ENCODE measurements at regions not wholly inside any gene's neighbourhood (a gene's known extent, or its start where the extent isn't known, plus 50 kb on each side); places are given as distances from the start of the nearest gene placed in this dataset.
"Not testable (repeated sequence)": the region's sequence is repeated elsewhere in the genome, so short reads cannot be mapped to it uniquely, and the experiment has no call there.

DNA sequence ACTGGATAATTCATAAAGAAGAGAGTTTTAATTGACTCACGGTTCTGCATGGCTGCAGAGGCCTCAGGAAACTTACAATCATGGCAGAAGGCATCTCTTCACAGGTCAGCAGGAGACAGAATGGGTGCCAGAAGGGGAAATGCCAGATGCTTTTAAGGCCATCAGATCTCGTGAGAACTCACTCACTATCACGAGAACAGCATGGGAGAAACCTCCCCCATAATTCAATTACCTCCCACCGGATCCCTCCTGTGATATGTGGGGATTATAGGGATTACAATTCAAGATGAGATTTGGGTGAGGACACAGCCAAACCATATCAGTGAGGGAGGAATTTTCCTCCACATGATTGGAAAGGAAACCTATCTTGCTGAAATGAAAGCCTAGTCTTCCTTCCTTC is 108.1 kb upstream of the TMEM132E start:
- DNase-seq = peak; percentile 5

DNA sequence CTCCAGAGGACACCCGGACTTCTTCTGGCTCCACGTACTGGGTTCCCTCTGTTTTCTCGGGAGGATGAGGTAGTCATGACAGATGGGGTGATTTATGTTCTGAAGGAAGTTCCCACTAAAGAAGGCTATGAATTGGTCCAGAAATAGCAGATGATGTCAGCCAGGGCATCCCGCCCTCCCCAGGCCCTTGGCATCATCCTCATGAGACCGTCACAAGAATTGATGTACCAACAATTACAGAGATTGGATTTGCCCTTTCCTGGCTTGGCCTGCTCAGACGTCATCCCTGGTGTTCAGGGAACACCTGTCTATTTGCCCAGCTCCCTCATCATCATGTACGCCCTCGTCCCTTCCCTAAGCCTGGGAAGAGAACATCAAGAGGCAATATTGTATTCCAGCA is 102.8 kb upstream of the CCL1 start:
- DNase-seq = peak; percentile 31

DNA sequence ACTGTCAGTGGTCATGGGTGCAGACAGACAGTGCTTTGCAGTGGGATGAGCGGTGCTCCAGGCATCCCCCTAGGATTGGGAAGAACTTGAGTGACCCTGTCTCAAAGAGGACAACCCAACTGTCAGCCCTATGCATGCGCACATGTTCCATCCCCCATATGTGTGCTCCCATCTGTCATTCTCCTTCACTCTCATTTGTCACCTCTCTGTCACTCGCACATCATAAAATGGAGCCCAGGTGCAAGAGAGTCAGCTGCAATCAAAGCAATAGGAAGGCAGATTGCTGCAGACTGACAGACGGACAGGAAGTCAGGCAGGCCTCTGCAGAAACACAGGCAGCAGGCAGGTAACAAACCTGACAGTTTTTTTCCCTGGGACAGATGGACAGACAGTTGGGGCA is 101.8 kb upstream of the CCL1 start:
- DNase-seq = peak; percentile 27

DNA sequence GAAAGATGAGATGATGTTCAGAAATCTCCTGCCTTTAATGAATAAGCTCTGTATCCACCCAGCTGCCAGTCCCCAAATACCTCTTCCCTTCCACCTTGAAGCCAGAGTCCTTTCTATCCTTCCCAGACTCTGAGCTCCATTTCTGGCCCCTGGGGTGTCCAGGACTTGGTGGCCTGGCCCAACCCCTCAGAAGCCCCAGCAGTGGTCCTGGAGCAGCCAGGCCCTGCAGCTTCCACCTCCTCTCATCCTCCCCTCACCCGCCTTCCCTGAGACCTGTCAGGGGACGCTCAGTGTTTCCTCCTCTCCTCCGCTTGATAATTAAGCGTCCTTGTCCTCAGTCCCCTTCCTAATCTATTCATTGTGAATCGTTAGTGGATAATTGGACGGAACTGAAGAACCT is 95.2 kb upstream of the CCL1 start:
- DNase-seq = no peak

DNA sequence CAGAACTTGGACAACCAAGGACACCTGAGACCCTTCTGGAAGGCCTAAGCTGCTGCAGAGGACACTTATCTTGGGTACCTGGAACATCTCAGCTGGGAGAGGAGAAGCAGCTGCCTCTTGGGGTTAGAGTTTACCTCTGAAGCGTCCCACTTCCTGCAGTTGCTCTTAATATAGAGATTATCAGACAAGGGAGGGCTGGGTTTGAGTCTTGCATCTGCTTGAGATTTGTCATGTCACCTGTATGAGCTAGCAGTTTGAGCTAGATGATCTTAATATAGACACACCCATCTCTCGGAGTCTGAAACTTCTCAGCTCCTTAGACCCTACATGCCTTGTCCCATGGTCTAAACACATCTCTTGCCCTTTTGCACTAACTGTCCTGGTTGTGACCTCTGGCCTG is 93.1 kb upstream of the CCL1 start:
- no peak for DNase-seq

DNA sequence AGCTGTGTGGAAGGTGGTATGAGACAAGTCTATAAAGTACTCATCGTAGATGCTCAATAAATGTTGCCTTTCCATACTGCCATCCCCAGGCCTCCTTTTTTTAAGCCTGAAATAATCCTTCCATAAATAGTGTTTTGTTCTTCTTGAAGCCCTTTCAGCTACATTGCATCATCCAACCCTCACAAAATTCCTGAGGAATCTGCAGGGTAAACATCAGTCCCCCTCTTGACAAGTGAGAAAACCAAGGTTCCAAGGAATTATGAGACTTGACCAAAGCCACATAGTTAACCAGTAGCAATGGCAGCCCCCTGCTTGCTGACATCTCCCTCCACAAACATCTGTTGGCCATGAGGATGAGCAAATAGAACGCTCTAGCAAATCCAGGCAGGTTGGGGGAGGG is 89.7 kb upstream of the CCL1 start:
- no peak for DNase-seq

DNA sequence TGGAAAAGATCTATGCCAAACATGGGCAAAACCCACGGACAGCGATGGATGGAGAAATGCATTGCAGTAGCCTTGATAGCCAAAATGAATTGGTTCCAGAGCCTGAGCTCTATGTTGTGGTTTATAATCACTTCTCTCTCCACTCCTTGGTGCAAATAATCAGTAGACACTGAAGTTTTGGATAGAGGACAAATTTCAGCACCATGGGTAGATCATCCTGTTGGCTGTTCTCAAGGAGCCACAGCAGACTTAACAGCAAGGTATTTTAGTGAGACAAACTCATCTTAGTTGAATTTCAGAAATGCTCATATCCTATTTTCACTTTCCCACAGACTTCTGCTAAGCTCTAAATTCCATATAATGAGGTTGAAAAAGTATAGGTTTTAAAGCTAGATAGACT is 88.3 kb upstream of the CCL1 start:
- DNase-seq = no peak

DNA sequence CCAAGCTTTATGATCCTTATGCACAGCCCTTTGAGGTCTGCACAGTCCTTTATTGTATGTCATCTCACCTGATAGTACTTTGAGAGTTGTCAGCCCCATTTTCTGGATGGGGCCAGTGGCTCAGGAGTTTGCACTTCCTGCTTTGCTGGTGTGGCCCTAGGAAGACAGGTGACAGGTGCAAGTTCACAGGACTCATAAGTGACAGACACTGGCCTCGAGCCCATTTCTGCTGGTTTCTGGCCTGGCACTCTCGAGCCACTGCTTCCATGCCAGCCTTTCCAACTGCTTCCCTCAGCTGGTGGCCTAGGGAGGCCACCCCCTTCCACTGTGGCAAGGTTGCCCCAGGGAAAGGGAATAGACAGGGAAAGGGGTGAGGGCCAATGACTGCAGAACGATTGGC is 84.4 kb upstream of the CCL1 start:
- DNase-seq = no peak

DNA sequence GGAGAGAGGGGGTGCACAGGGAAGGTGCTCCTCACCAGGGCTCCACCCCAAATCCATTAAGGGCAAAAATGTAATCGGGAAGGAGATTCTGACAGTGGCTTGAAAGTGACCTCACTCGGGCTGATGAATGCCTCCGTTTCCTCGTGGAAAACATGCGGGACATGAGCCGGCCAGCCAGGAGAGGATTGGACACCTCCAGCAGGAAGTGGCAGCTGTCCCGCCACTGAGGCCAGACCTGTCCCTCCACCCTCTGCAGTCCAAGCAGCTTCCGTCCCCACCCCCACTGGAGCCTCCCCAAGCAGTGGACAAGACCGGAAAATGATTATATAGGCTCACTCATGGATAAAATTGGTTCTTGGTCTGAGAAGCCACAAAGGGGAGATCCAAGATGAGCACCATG is 82.1 kb upstream of the CCL1 start:
- DNase-seq = no peak

DNA sequence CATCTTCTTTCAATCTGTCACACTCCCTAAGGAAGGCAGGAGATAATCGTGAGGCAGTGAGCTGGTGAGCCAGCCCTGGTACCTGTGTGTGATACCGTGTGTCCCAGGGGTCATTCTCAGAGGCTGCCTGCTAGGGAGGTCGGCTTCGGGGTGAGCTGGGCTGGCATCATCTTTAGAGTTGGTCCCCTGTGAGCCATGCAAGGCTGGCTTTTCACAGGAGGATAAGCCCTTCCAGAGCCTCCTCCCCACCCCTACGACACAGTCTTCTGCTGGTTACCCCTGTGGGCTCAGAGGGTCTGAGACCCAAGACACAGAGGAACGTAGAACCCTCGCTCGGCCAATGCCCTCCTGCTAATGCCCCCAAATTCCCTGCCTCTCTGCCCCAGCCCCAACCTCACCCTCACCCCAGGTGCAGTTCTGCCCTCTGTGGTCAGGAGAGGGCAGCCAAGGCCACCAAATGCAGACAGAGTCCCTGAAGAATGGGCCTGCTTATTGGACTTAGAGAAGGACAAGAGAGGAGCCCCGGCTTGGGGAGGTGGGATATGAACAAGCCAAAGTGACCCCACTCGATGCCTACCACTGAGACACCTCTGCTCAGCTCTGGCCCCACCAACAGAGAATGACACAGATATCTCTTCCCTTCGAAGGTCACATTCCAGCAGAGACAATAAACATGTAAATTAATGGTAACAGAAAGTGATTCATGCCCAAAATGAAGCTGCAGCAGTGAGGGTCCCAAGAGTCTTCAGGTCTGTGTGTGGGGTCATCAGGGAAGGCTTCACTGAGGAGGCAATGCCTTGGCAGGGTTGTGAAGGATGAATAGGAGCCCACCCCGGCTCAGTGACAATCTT is 80.8 kb upstream of the CCL1 start:
- no peak for DNase-seq

DNA sequence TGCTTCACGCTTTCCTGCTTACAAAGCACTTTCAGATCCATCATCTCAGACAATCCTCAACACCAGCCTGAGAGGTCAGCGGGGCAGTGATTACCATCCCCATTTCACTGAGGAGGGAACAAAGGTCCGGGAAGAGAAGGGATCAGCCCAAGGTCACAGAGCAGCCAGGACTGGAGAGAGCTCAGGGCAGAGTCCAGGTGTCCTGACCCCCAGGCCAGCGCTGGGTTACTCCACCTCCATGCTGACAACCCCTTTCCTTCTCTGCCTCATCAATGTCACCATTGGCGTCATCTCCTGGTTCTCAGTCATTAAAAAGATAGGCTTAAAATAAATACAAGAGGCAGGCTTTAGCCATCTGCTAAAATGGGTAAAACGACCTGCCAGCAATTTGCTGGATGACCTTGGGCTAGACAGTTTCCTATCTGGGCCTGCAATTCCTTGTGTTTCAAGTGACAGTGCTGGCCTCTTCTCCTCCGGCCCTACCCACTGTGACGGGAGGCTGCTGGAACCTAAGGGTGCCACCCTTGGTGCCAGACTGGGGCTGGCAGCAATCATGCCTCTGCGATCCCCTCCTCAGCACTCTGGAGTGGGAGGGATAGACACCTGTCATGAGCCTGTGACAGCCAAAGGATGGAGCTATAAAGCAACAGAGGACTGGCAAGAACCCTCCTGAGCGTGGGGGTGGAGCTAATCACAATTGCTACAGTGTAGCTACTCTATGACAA is 79.5 kb upstream of the CCL1 start:
- DNase-seq = no peak

DNA sequence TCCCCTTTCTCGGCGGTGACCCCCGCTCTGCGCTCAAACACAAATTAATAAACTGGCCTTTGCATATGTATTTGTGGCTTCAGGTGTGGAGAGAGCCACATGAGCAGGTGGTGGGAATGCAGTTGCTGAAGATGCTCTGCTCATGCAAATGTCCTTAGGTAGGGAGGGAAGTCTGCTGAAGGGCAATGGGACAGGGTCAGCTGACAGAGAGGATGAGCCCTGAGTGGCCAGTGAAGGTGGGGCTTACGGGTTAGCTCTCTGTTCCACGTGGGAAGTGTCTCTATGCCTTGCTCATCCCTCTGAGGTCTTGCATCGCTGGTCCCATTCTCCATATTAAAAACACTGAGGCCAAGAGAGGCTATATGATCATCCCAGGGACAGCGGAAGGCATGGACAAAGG is 74.2 kb upstream of the CCL1 start:
- DNase-seq = no peak

DNA sequence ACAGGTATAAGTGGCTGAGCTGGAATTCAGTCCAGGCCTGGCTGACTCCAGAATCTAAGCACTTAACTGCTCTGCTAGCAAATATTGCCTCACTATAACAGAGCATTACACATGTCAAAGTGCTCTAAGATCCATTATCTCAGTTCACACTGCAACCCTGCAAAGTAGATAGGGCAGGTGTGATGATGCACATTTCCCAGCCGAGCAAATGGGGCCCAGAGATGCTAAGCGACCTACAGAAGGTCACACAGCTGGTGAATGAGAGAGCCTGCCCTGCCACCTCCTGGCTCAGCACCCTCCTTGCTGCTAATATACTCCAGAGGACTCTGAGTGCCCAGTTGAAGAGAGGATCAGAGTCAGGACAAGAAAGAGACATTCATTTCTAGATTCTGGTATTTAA is 73.6 kb upstream of the CCL1 start:
- DNase-seq = no peak

DNA sequence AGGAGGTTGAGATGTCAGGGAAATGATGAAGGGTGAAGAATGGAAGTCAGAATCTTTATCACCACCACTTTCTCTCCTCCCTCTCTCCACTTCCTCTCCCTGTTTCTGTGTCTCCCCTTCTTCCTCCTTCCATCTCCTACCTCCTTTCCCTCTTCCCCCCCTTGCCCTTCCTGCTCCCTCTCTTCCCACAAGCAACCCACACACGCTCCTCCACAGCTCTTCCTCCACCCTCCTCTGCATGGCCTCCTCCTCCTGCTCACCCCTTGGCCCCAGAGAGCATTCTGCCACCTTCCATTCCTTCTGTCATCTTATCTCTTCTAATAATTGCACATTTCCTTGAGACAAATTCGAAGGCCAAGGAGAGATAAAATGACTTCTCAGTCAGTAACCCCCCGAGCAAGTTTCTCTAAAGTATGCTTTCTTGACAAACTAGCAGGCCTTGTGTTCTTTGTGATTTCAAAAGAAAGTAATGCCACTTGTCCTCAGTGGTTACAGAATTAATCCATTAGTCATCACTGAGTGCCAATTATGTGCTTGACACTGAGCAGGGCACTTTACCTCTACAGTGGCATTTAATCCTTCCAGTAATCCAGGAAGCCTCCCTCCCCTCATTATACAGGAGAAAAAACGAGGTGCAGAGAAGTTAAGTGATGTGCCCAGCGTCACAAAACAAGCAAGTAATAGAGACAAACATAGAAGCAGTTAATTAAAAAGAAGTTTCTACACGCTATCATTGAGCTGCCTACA is 72.3 kb upstream of the CCL1 start:
- no peak for DNase-seq

DNA sequence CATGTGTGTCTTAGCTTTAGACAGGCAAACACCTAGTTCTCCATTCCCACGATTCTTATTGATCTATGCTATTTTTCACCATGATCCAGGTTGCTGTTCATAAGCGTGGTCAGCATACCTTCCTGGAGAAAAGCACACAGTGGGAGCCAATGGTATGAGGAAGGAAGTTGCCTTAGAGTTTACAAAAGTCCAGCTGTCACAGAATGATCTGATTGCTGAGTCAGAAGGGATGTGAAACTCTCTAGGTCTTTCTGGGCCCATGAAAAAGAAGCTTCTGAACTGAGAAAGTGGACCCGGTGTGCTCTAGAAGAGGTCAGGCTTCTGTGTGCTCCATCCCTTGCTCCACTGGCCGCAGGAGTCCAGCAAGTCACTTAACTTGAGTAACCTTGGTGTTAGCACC is 71.0 kb upstream of the CCL1 start:
- DNase-seq = no peak

DNA sequence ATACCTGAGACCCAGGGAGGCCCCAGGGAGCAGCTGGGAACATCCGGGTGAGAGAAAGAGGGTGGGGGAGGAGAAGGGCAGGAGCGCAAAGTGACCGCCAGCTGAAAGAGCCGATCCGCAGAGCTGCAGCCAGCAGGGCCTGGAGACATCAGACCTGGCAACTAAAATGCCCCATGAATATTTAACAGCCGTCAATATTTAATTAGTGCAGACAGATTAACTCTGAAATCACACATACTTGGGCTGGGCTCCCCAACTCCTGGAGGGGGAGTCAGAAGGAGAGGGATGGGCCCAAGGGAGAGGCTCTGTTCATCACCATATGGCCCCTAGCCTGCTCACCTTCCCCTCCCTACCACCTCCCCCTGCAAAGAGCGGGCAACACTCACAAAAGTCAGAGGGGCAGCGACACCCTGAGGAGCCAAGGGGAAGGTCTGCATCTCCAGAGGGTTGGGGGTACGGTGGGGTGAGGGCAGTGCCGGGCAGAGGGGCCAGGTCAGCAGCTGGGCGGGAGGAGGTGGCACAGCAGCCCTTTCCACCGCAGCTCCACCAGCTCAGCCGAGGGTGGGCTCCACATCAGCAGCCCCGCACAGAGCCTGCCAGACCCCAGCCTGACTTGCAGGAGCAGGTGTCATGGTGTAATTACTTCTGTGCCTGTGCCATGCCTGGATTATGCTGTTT is 61.9 kb upstream of the CCL1 start:
- no peak for DNase-seq

DNA sequence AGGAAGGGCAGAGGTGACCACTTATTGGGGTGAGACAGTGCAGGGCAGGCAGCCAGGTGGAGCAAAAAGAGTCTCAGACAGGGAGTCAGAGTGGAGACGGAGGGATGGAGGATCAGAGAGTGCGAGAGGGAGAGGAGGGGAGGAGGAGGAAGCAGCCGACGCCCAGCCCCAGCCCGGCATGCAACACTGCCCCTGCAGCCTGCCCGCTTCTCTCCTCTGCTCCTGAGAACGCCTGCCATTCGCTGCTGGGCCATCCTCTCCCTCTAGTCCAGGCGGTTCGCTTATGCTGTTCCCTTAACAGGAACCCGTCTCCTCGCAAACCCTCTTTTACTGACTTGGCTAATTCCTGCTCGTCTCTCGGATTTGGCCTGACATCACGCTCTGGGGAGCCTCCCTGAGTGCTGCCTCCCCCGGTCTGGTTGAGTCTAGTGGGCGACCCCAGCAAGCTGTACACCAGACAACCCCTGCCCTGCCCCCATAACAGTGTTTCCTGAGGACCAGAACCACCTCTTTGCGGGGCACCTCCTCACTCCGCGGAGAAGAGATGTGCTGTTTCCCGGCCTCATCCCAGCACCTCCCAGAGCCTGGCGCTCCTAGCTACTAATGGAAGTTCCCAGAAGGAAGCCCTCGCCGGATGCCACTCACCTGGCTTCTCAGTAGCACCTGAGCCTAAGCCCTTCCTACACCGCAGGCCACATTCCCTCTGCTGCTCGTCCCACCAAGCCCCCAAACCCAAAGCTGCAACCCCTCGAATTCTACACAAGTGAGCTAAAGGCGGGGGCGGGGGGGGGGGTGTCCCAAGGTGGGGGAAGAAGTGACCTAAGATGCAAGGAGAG is 61.2 kb upstream of the CCL1 start:
- DNase-seq = no peak

DNA sequence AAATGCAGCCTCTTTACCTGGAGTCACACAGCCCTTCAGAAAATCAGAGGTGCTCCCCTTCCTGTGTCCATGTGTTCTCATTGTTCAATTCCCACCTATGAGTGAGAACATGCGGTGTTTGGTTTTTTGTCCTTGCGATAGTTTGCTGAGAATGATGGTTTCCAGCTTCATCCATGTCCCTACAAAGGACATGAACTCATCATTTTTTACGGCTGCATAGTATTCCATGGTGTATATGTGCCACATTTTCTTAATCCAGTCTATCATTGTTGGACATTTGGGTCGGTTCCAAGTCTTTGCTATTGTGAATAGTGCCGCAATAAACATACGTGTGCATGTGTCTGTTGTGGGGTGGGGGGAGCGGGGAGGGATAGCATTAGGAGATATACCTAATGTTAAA is 60.3 kb upstream of the CCL1 start:
- DNase-seq = not testable (repeated sequence)

DNA sequence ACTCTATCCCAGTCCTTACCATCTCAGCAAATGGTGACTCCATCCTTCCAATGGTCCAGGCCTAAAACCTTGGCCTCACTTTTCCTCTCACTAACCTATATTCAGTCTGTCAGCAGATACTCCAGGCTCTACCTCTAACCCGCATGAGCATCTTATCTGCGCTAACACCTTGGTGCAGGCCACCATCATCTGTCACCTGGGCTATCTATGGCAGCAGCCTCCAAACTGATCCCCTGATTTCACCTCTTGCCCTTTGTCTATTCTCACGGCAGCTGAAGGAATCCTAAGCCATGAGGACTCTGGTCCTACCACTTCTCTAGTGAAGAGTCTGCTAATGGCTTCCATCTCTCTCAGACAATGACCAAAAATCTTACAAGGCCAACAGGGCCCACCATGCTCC is 57.9 kb upstream of the CCL1 start:
- DNase-seq = no peak

DNA sequence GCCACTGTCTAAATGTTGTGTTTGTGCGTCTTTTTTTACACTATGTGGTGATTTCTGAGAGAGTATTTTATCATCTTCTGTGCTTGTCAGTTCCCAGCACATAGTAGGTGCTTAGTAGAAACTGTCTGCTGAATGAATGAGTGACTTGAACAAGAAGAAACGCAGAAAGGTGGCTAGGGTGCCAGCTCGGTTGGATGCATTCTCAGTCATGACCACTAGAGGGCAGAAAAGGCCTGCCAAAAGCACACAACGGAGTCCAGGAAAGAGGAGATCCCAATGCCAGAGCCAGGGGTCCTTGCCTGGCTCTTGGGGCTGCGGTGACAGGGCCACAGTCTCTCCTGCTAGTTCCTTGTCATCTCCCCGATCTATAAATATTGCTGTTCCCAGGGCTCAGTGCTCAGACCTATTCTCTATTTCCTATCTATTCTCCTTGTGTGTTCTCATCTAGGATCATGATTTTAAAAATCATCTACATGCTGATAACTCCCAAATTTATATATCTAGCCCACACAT is 57.3 kb upstream of the CCL1 start:
- DNase-seq = peak; percentile 83

DNA sequence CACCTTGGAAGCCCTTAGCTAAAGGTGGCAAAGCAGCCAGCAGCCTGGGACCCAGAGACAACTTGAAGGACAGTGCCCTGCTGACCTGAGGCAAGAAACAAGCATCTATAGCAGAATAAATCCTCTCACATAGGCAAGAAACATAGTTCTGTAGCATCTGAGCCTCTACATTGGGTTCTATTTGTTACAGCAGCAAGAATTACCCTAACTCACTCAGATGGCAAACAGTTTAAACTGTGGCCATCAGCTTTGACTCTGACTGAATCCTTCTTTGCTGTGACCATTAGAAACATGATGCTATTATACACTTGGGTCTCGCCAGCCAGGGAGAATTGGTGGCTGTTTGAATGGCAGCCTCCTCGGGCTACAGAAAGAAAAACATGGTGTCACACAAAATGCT is 53.1 kb upstream of the CCL1 start:
- DNase-seq = no peak

DNA sequence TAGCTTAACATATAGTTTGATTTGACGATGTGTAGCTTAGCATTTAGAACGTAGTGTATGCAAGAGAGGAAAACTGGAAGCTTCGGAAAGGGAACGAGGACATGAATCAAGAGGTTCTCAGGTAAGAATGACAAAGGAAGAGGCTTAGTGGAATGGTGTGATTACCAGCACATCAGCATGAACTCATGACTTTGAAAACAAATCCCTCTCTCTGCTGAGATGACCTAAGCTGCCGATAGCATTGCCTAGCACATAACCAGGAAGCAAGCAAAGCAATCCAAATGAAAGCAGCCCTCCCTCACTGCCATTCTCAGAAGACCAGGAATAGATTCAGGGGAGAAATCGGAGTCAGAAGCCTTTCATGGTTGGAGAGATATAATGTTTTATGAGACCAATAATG is 51.3 kb upstream of the CCL1 start:
- no peak for DNase-seq

All from activated effector memory CD4-positive, alpha-beta T cell treated with anti-CD3 and anti-CD28 coated beads, Interleukin-2, amount 50 U/mL, for 16 hours (primary cell).